ENCODE measurements at regions not wholly inside any gene's neighbourhood (a gene's known extent, or its start where the extent isn't known, plus 50 kb on each side); places are given as distances from the start of the nearest gene placed in this dataset.

DNA sequence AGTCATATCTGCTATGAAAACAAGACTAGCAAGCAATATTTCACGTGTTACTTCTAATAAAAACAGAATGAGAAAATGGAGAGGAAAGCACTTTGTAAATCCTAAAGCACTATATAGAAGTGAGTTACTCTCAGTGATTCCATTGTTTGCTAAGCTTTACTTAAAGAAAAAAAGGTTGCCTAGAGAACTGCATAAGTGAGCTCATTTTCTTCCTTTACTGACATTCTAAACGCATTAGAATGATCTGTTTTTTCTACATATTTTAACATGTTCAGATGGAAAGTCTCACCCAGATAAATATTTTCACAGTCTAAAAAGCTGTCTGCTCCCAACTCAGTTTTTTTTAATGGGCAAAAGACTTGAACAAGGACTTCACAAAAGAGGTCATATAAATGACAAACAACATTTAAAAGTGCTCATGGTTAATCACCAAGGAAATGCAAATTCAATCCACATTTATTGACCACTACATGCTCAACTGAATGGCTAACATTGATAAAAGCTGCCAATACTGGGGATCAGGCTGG is 52.9 kb upstream of the AKAP12 start:
- Histone ChIP-seq H3K36me3 (ENCODE audit: control insufficient read depth, insufficient read depth, low read length) (no peaks in the 10 kb centered on the region), H3K4me3 (ENCODE audit: low read depth, low read length) (no peak overlapping the region), H3K27me3 (ENCODE audit: control insufficient read depth, insufficient read depth, low read length) (peaks cover 2% of the 10 kb centered on the region)
- no peak for DNase-seq (ENCODE audit: low read depth)
- TF ChIP-seq, protein P1, sequence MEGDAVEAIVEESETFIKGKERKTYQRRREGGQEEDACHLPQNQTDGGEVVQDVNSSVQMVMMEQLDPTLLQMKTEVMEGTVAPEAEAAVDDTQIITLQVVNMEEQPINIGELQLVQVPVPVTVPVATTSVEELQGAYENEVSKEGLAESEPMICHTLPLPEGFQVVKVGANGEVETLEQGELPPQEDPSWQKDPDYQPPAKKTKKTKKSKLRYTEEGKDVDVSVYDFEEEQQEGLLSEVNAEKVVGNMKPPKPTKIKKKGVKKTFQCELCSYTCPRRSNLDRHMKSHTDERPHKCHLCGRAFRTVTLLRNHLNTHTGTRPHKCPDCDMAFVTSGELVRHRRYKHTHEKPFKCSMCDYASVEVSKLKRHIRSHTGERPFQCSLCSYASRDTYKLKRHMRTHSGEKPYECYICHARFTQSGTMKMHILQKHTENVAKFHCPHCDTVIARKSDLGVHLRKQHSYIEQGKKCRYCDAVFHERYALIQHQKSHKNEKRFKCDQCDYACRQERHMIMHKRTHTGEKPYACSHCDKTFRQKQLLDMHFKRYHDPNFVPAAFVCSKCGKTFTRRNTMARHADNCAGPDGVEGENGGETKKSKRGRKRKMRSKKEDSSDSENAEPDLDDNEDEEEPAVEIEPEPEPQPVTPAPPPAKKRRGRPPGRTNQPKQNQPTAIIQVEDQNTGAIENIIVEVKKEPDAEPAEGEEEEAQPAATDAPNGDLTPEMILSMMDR (IDR thresholded peaks at IDR 0.05; ENCODE audit: insufficient read depth, low read length, poor library complexity, severe bottlenecking): no peak
